B cell (primary cell): ENCODE measurements at regions not wholly inside any gene's neighbourhood (a gene's known extent, or its start where the extent isn't known, plus 50 kb on each side); places are given as distances from the start of the nearest gene placed in this dataset.

Experiments
- ATAC-seq: fragments of 200-7000 bp; cut with Tn5 transposase; one replicate; pipeline ENCODE4 v1.10.0; 2021; ENCODE audit warnings: low read depth, mild to moderate bottlenecking, moderate number of reproducible peaks, moderate library complexity
- CTCF ChIA-PET: fragments of 350-600 bp; sonication (Branson Sonifier 250); formaldehyde crosslinking; loops from one replicate; lab custom pipeline; 2021; ENCODE audit warnings: antibody characterized with exemption, inconsistent platforms; lab: Charles Lee
- POLR2A ChIA-PET: fragments of 350-600 bp; sonication (Branson Sonifier 250); formaldehyde crosslinking; loops from one replicate; lab custom pipeline; 2021; ENCODE audit warnings: antibody characterized with exemption; lab: Charles Lee
- DNase-seq: peaks from one replicate; pipeline ENCODE4 v3.0.0; 2013
- H2AFZ ChIP-seq: 2 replicates; pipeline ENCODE4 v1.6.1; 2012; ENCODE audit warnings: mild to moderate bottlenecking, low read depth, low read length; ENCODE audit not compliant: insufficient read depth, poor library complexity, severe bottlenecking
- H3K27ac ChIP-seq, 2 donors: 1 replicate in 1 of 2; 2 replicates in 1 of 2; pipeline ENCODE4 v1.5.1; 2012 to 2013; ENCODE audit warnings: low read length in 2 of 2, mild to moderate bottlenecking in 2 of 2, moderate library complexity in 1 of 2
- H3K27me3 ChIP-seq, 4 experiments: fragments of 200-600 bp in 1 of 4; sonication (generic) in 1 of 4; replicated peaks in 1 of 4; 1 replicate in 2 of 4; 2 replicates in 2 of 4; pipeline versions ENCODE4 v1.6.1 to v1.7.0; 2013 to 2016; ENCODE audit warnings: low read length in 3 of 4, mild to moderate bottlenecking in 2 of 4, mixed read lengths in 1 of 4, moderate library complexity in 1 of 4; ENCODE audit not compliant: insufficient read depth in 4 of 4, control insufficient read depth in 3 of 4; ENCODE audit errors: control extremely low read depth in 1 of 4
- H3K36me3 ChIP-seq, 2 experiments: replicated peaks in 1 of 2; 1 replicate in 1 of 2; 2 replicates in 1 of 2; pipeline versions ENCODE4 v1.6.1 to v1.7.1; 2013; ENCODE audit warnings: low read length in 1 of 2; ENCODE audit not compliant: insufficient read depth in 2 of 2, control insufficient read depth in 1 of 2; ENCODE audit errors: control extremely low read depth in 1 of 2, extremely low read depth in 1 of 2
- H3K4me1 ChIP-seq, 2 donors: fragments of 200-600 bp in 1 of 2; sonication (generic) in 1 of 2; 1 replicate in 1 of 2; 2 replicates in 1 of 2; pipeline versions ENCODE4 v1.5.1 to v1.6.1; 2013 to 2017; ENCODE audit warnings: low read length in 2 of 2; ENCODE audit not compliant: control insufficient read depth in 2 of 2, insufficient read depth in 2 of 2
- H3K4me2 ChIP-seq: replicated peaks from 2 replicates; pipeline ENCODE3; 2012; ENCODE audit warnings: mild to moderate bottlenecking, low read depth, low read length; ENCODE audit not compliant: poor library complexity, severe bottlenecking
- H3K4me3 ChIP-seq, 5 experiments: fragments of 200-600 bp in 1 of 5; sonication (generic) in 1 of 5; 1 replicate in 3 of 5; 2 replicates in 2 of 5; pipeline versions ENCODE4 v1.5.1 to v1.7.0; 2011 to 2016; ENCODE audit warnings: low read length in 4 of 5, mild to moderate bottlenecking in 4 of 5, low read depth in 2 of 5, control low read depth in 1 of 5, moderate library complexity in 1 of 5; ENCODE audit not compliant: insufficient read depth in 1 of 5; ENCODE audit errors: control extremely low read depth in 1 of 5, extremely low read depth in 1 of 5
- H3K79me2 ChIP-seq: fragments of 200-600 bp; sonication (generic); one replicate; pipeline ENCODE4 v1.6.0; 2016; ENCODE audit warnings: low read length; ENCODE audit not compliant: control insufficient read depth, insufficient read depth
- H3K9ac ChIP-seq: fragments of 200-600 bp; sonication (generic); 2 replicates; pipeline ENCODE4 v1.6.1; 2017; ENCODE audit warnings: mild to moderate bottlenecking, low read length, moderate library complexity
- H3K9me3 ChIP-seq, 3 donors: one replicate each; pipeline versions ENCODE4 v1.6.1 to v1.7.1; 2013; ENCODE audit warnings: low read length in 2 of 3; ENCODE audit not compliant: control insufficient read depth in 2 of 3, insufficient read depth in 1 of 3; ENCODE audit errors: control extremely low read depth in 1 of 3
- H4K20me1 ChIP-seq: 2 replicates; pipeline ENCODE4 v1.6.0; 2012; ENCODE audit warnings: mild to moderate bottlenecking, low read length; ENCODE audit not compliant: insufficient read depth, control insufficient read depth, poor library complexity, severe bottlenecking
- H3K27ac Mint-ChIP-seq: one replicate; pipeline ENCODE4 v1.8.0; 2021; ENCODE audit warnings: mixed read lengths
- H3K27me3 Mint-ChIP-seq: one replicate; pipeline ENCODE4 v1.8.0; 2021; ENCODE audit warnings: mixed read lengths
- H3K4me1 Mint-ChIP-seq: one replicate; pipeline ENCODE4 v1.8.0; 2021; ENCODE audit warnings: mixed read lengths
- H3K4me3 Mint-ChIP-seq: one replicate; pipeline ENCODE4 v1.8.0; 2021; ENCODE audit warnings: mixed read lengths
- H3K9me3 Mint-ChIP-seq: one replicate; pipeline ENCODE4 v1.8.0; 2022; ENCODE audit warnings: mixed read lengths; ENCODE audit not compliant: insufficient read depth
- CTCF ChIP-seq: fragments of 200-600 bp; IDR thresholded peaks from one replicate; pipeline ENCODE4 v1.8.0; 2022; ENCODE audit warnings: antibody characterized with exemption, mild to moderate bottlenecking
- EZH2 ChIP-seq: IDR thresholded peaks from 2 replicates; pipeline ENCODE4 v1.6.1; 2012; ENCODE audit warnings: borderline replicate concordance, low read depth, mild to moderate bottlenecking, moderate library complexity, low read length; ENCODE audit not compliant: insufficient read depth, poor library complexity, severe bottlenecking
- WGBS: methylation state at CpG from one replicate; pipeline ENCODE4 v1.1.5; 2013; ENCODE audit warnings: missing lambda C conversion rate; ENCODE audit not compliant: insufficient coverage; 5-methylcytosine and 5-hydroxymethylcytosine counted together
- intact Hi-C: fragments of 100-400 bp; cut with micrococcal nuclease; formaldehyde crosslinking; loops from one replicate; pipeline ENCODE4 v1.10.0; 2022

- H3K27me3 ChIP-seq: peaks cover 0 to 2% (median 0%) of the 10 kb centered on the region in 4 experiments
- Mint-ChIP-seq H3K4me1 (no peaks in the 10 kb centered on the region), H3K4me3 (no peak overlapping the region), H3K27me3 (peaks cover 5% of the 10 kb centered on the region), H3K9me3 (no peaks in the 10 kb centered on the region), H3K27ac (no peak overlapping the region)
- intact Hi-C loops: no loop called here
- no peak for TF ChIP-seq EZH2
- TF ChIP-seq CTCF: no peak
- no peak for ATAC-seq
- no peaks in the 10 kb centered on the region for H3K36me3 ChIP-seq
- POLR2A ChIA-PET: no interaction called here
- 100% methylated on average over 1 of the region's 3 CpGs for WGBS
- H3K4me2 ChIP-seq: no peak overlapping the region
- no peak overlapping the region for H3K4me3 ChIP-seq
- H3K4me1 ChIP-seq: no peaks in the 10 kb centered on the region
- no peaks in the 10 kb centered on the region for H3K79me2 ChIP-seq
- H2AFZ ChIP-seq: no peak overlapping the region
- no peak for DNase-seq
- no peaks in the 10 kb centered on the region for H3K9me3 ChIP-seq
- no peaks in the 10 kb centered on the region for H4K20me1 ChIP-seq
- H3K9ac ChIP-seq: no peak overlapping the region
- CTCF ChIA-PET: no interaction called here
- no peak overlapping the region for H3K27ac ChIP-seq
These were observed 179.0 kb upstream of the MAP3K7 start for GRCh38 chr6:90765895-90766294.

GRCh38 chr6:90765491-90765890 lies 178.6 kb upstream of the MAP3K7 start:
- no peak for TF ChIP-seq EZH2
- TF ChIP-seq CTCF: no peak
- Mint-ChIP-seq H3K27me3 (peaks cover 8% of the 10 kb centered on the region), H3K4me1 (no peaks in the 10 kb centered on the region), H3K27ac (no peak overlapping the region), H3K9me3 (no peaks in the 10 kb centered on the region), H3K4me3 (no peak overlapping the region)
- no peaks in the 10 kb centered on the region for H3K36me3 ChIP-seq
- no peaks in the 10 kb centered on the region for H3K4me1 ChIP-seq
- POLR2A ChIA-PET: no interaction called here
- intact Hi-C loops: no loop called here
- H3K79me2 ChIP-seq: no peaks in the 10 kb centered on the region
- H3K9ac ChIP-seq: no peak overlapping the region
- H3K4me2 ChIP-seq: no peak overlapping the region
- peaks cover 0 to 3% (median 0%) of the 10 kb centered on the region in 4 experiments for H3K27me3 ChIP-seq
- H3K9me3 ChIP-seq: no peaks in the 10 kb centered on the region
- DNase-seq: no peak
- no peak overlapping the region for H3K4me3 ChIP-seq
- CTCF ChIA-PET: no interaction called here
- ATAC-seq: no peak
- no peak overlapping the region for H2AFZ ChIP-seq
- no CpG with 5 or more reads among the region's 2 CpGs for WGBS
- no peak overlapping the region for H3K27ac ChIP-seq
- no peaks in the 10 kb centered on the region for H4K20me1 ChIP-seq
